ENCODE measurements at regions not wholly inside any gene's neighbourhood (a gene's known extent, or its start where the extent isn't known, plus 50 kb on each side); places are given as distances from the start of the nearest gene placed in this dataset.

GRCh38 chr11:38089726-38090125 is 1491.7 kb upstream of the RAG2 start:
- H3K4me1 Mint-ChIP-seq = no peaks in the 10 kb centered on the region
- no peaks in the 10 kb centered on the region for H3K36me3 Mint-ChIP-seq
- H3K27me3 Mint-ChIP-seq = no peaks in the 10 kb centered on the region
- H3K9me3 Mint-ChIP-seq = peaks cover 17% of the 10 kb centered on the region
- H3K4me3 Mint-ChIP-seq = no peak overlapping the region
- no peak overlapping the region for H3K27ac Mint-ChIP-seq

- Mint-ChIP-seq H3K36me3 (no peaks in the 10 kb centered on the region), H3K4me1 (no peaks in the 10 kb centered on the region), H3K27me3 (no peaks in the 10 kb centered on the region), H3K27ac (no peak overlapping the region), H3K4me3 (no peak overlapping the region), H3K9me3 (peaks cover 10% of the 10 kb centered on the region)
These were observed 1462.9 kb upstream of the RAG2 start for GRCh38 chr11:38060920-38061319.

GRCh38 chr11:38060136-38060535 is 1462.1 kb upstream of the RAG2 start:
- H3K27me3 Mint-ChIP-seq = no peaks in the 10 kb centered on the region
- no peak overlapping the region for H3K4me3 Mint-ChIP-seq
- peaks cover 10% of the 10 kb centered on the region for H3K9me3 Mint-ChIP-seq
- no peaks in the 10 kb centered on the region for H3K4me1 Mint-ChIP-seq
- no peaks in the 10 kb centered on the region for H3K36me3 Mint-ChIP-seq
- no peak overlapping the region for H3K27ac Mint-ChIP-seq

- Mint-ChIP-seq H3K27me3 (no peaks in the 10 kb centered on the region), H3K4me1 (no peaks in the 10 kb centered on the region), H3K9me3 (peaks cover 5% of the 10 kb centered on the region), H3K4me3 (no peak overlapping the region), H3K27ac (no peak overlapping the region), H3K36me3 (no peaks in the 10 kb centered on the region)
These were observed 1448.6 kb upstream of the RAG2 start for GRCh38 chr11:38046571-38047135.

GRCh38 chr11:38043060-38043459 is 1445.0 kb upstream of the RAG2 start:
- Mint-ChIP-seq H3K27ac (no peak overlapping the region), H3K9me3 (peaks cover under 1% of the 10 kb centered on the region), H3K4me1 (no peaks in the 10 kb centered on the region), H3K27me3 (no peaks in the 10 kb centered on the region), H3K4me3 (no peak overlapping the region), H3K36me3 (no peaks in the 10 kb centered on the region)

GRCh38 chr11:38038777-38039176 is 1440.7 kb upstream of the RAG2 start:
- Mint-ChIP-seq H3K9me3 (peaks cover 5% of the 10 kb centered on the region), H3K27me3 (no peaks in the 10 kb centered on the region), H3K27ac (no peak overlapping the region), H3K4me3 (no peak overlapping the region), H3K4me1 (no peaks in the 10 kb centered on the region), H3K36me3 (no peaks in the 10 kb centered on the region)

- Mint-ChIP-seq H3K4me3 (no peak overlapping the region), H3K36me3 (no peaks in the 10 kb centered on the region), H3K27ac (no peak overlapping the region), H3K4me1 (no peaks in the 10 kb centered on the region), H3K27me3 (no peaks in the 10 kb centered on the region), H3K9me3 (peaks cover 27% of the 10 kb centered on the region)
These were observed 1421.2 kb upstream of the RAG2 start for GRCh38 chr11:38019072-38019775.

- no peak overlapping the region for H3K4me3 Mint-ChIP-seq
- H3K4me1 Mint-ChIP-seq = no peaks in the 10 kb centered on the region
- H3K27me3 Mint-ChIP-seq = no peaks in the 10 kb centered on the region
- H3K36me3 Mint-ChIP-seq = no peaks in the 10 kb centered on the region
- no peak overlapping the region for H3K27ac Mint-ChIP-seq
- no peaks in the 10 kb centered on the region for H3K9me3 Mint-ChIP-seq
These were observed 1416.4 kb upstream of the RAG2 start for GRCh38 chr11:38014405-38014804.

GRCh38 chr11:38013157-38013556 is 1415.1 kb upstream of the RAG2 start:
- Mint-ChIP-seq H3K4me3 (no peak overlapping the region), H3K27me3 (no peaks in the 10 kb centered on the region), H3K36me3 (no peaks in the 10 kb centered on the region), H3K27ac (no peak overlapping the region), H3K9me3 (no peaks in the 10 kb centered on the region), H3K4me1 (no peaks in the 10 kb centered on the region)

GRCh38 chr11:38011496-38011895 is 1413.5 kb upstream of the RAG2 start:
- Mint-ChIP-seq H3K4me1 (no peaks in the 10 kb centered on the region), H3K9me3 (no peaks in the 10 kb centered on the region), H3K36me3 (no peaks in the 10 kb centered on the region), H3K27ac (no peak overlapping the region), H3K27me3 (no peaks in the 10 kb centered on the region), H3K4me3 (no peak overlapping the region)

GRCh38 chr11:38009932-38010331 is 1411.9 kb upstream of the RAG2 start:
- H3K4me3 Mint-ChIP-seq = no peak overlapping the region
- H3K4me1 Mint-ChIP-seq = no peaks in the 10 kb centered on the region
- H3K27ac Mint-ChIP-seq = no peak overlapping the region
- H3K36me3 Mint-ChIP-seq = no peaks in the 10 kb centered on the region
- H3K9me3 Mint-ChIP-seq = no peaks in the 10 kb centered on the region
- no peaks in the 10 kb centered on the region for H3K27me3 Mint-ChIP-seq

- Mint-ChIP-seq H3K27me3 (no peaks in the 10 kb centered on the region), H3K4me1 (no peaks in the 10 kb centered on the region), H3K27ac (no peak overlapping the region), H3K4me3 (no peak overlapping the region), H3K9me3 (no peaks in the 10 kb centered on the region), H3K36me3 (no peaks in the 10 kb centered on the region)
These were observed 1408.4 kb upstream of the RAG2 start for GRCh38 chr11:38006466-38006865.

- H3K4me3 Mint-ChIP-seq = no peak overlapping the region
- no peaks in the 10 kb centered on the region for H3K27me3 Mint-ChIP-seq
- H3K27ac Mint-ChIP-seq = no peak overlapping the region
- H3K9me3 Mint-ChIP-seq = no peaks in the 10 kb centered on the region
- no peaks in the 10 kb centered on the region for H3K4me1 Mint-ChIP-seq
- no peaks in the 10 kb centered on the region for H3K36me3 Mint-ChIP-seq
These were observed 1407.6 kb upstream of the RAG2 start for GRCh38 chr11:38005597-38005996.

- Mint-ChIP-seq H3K9me3 (peaks cover 7% of the 10 kb centered on the region), H3K27ac (no peak overlapping the region), H3K27me3 (no peaks in the 10 kb centered on the region), H3K4me1 (no peaks in the 10 kb centered on the region), H3K36me3 (no peaks in the 10 kb centered on the region), H3K4me3 (no peak overlapping the region)
These were observed 1401.1 kb upstream of the RAG2 start for GRCh38 chr11:37999171-37999570.

- Mint-ChIP-seq H3K4me1 (no peaks in the 10 kb centered on the region), H3K36me3 (no peaks in the 10 kb centered on the region), H3K4me3 (no peak overlapping the region), H3K27ac (no peak overlapping the region), H3K27me3 (no peaks in the 10 kb centered on the region), H3K9me3 (peaks cover 15% of the 10 kb centered on the region)
These were observed 1397.8 kb upstream of the RAG2 start for GRCh38 chr11:37995886-37996285.

- H3K9me3 Mint-ChIP-seq = peaks cover 5% of the 10 kb centered on the region
- no peak overlapping the region for H3K4me3 Mint-ChIP-seq
- no peak overlapping the region for H3K27ac Mint-ChIP-seq
- H3K36me3 Mint-ChIP-seq = no peaks in the 10 kb centered on the region
- H3K4me1 Mint-ChIP-seq = no peaks in the 10 kb centered on the region
- H3K27me3 Mint-ChIP-seq = no peaks in the 10 kb centered on the region
These were observed 1390.0 kb upstream of the RAG2 start for GRCh38 chr11:37988031-37988430.

- Mint-ChIP-seq H3K27me3 (no peaks in the 10 kb centered on the region), H3K4me1 (no peaks in the 10 kb centered on the region), H3K4me3 (no peak overlapping the region), H3K27ac (no peak overlapping the region), H3K36me3 (no peaks in the 10 kb centered on the region), H3K9me3 (no peaks in the 10 kb centered on the region)
These were observed 1387.0 kb upstream of the RAG2 start for GRCh38 chr11:37984991-37985390.

Measured in activated naive CD4-positive, alpha-beta T cell treated with anti-CD3 and anti-CD28 coated beads, Interleukin-2, amount 50 U/mL, for 24 hours (primary cell).